Endothelial cell (in vitro differentiated cells): ENCODE measurements at regions not wholly inside any gene's neighbourhood (a gene's known extent, or its start where the extent isn't known, plus 50 kb on each side); places are given as distances from the start of the nearest gene placed in this dataset.

Source experiments
- DNase-seq: peaks from one replicate; pipeline ENCODE4 v3.0.0; 2021; ENCODE audit warnings: low spot score
- H3K27ac Mint-ChIP-seq: one replicate; pipeline ENCODE4 v1.8.0; 2021; ENCODE audit warnings: mixed read lengths, inconsistent platforms; ENCODE audit not compliant: unreplicated experiment
- H3K27me3 Mint-ChIP-seq: one replicate; pipeline ENCODE4 v1.8.0; 2021; ENCODE audit warnings: mild to moderate bottlenecking, moderate library complexity, mixed read lengths, inconsistent platforms; ENCODE audit not compliant: unreplicated experiment
- H3K36me3 Mint-ChIP-seq: one replicate; pipeline ENCODE4 v1.8.0; 2021; ENCODE audit warnings: mild to moderate bottlenecking, low read depth, mixed read lengths, inconsistent platforms; ENCODE audit not compliant: unreplicated experiment
- H3K4me1 Mint-ChIP-seq: one replicate; pipeline ENCODE4 v1.8.0; 2021; ENCODE audit warnings: mild to moderate bottlenecking, mixed read lengths, inconsistent platforms; ENCODE audit not compliant: unreplicated experiment
- H3K4me3 Mint-ChIP-seq: one replicate; pipeline ENCODE4 v1.8.0; 2021; ENCODE audit warnings: mild to moderate bottlenecking, mixed read lengths, inconsistent platforms; ENCODE audit not compliant: unreplicated experiment
- H3K9me3 Mint-ChIP-seq: one replicate; pipeline ENCODE4 v1.8.0; 2021; ENCODE audit warnings: mixed read lengths, inconsistent platforms; ENCODE audit not compliant: unreplicated experiment
- CTCF ChIP-seq: fragments of 200-600 bp; sonication (generic); IDR thresholded peaks from one replicate; pipeline ENCODE4 v1.5.0; 2021; ENCODE audit warnings: antibody characterized with exemption; ENCODE audit not compliant: unreplicated experiment

- no peak for TF ChIP-seq CTCF
- peaks cover 5% of the 10 kb centered on the region for H3K27me3 Mint-ChIP-seq
- peaks cover 3% of the 10 kb centered on the region for H3K36me3 Mint-ChIP-seq
- no peaks in the 10 kb centered on the region for H3K4me1 Mint-ChIP-seq
- no peak for DNase-seq
- no peak overlapping the region for H3K27ac Mint-ChIP-seq
- peaks cover 5% of the 10 kb centered on the region for H3K9me3 Mint-ChIP-seq
- H3K4me3 Mint-ChIP-seq = no peak overlapping the region
Measured at GRCh38 chr5:162282191-162282590, 214.6 kb downstream of the GABRG2 start.

DNA sequence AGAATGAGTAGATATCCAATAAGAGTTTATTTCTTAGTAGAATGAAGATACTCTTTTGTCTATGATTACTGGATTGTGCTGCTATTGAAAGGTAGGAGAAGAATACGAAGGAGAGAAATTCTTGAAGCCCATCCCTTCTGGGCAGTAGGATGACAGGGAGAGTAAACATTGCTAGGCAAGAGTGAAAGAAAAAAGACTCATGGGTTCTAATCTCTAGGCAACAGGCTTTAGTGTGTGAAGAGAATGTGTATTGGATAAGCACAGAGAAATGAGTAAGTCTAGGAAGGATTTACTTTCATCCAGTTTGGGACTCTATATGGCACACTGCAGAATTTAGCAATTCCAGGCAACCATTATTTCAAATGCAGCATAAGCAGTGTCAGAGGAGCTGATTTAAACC, 216.0 kb downstream of the GABRG2 start:
- no peaks in the 10 kb centered on the region for H3K4me1 Mint-ChIP-seq

DNA sequence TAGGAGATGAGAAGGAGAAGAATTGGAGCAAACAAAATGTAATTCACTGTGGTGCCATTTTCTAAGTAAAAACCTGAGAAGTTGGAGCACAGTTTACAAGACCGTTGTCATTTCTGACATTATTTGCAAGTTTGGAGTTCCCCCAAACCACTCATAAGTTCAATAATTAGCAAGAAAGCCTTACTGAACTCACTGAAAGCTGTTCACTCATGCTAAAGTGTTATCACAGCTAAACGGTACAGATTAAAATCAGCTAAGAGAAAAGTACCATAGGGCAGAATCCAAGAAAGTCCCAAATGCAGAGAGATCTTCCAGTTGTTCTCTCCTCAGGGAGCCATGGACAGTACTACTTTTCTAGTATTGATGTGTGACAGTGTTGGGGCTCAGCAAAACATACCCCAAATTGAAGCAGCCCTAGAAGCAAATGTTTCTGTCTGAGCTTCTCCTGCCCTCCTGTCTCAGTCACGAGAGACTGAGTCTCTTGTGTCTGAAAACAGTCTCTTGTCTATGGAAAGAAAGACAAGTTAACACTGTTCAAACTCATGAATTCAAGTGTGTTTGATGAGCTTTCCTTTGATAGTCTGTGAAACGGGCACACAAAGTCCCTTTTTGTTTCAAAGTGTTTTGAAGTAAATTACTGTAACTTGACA, 221.2 kb downstream of the GABRG2 start:
- no peak for TF ChIP-seq CTCF
- no peak for DNase-seq
- Mint-ChIP-seq H3K27ac (no peak overlapping the region), H3K27me3 (no peaks in the 10 kb centered on the region), H3K4me1 (no peaks in the 10 kb centered on the region), H3K36me3 (no peaks in the 10 kb centered on the region), H3K4me3 (no peak overlapping the region), H3K9me3 (no peaks in the 10 kb centered on the region)

More for the DNA sequence above, 216.0 kb downstream of the GABRG2 start:
- peaks cover 3% of the 10 kb centered on the region for H3K27me3 Mint-ChIP-seq
- no peaks in the 10 kb centered on the region for H3K36me3 Mint-ChIP-seq
- no peak overlapping the region for H3K4me3 Mint-ChIP-seq
- TF ChIP-seq CTCF = no peak
- DNase-seq = no peak
- H3K27ac Mint-ChIP-seq = no peak overlapping the region
- peaks cover 5% of the 10 kb centered on the region for H3K9me3 Mint-ChIP-seq

DNA sequence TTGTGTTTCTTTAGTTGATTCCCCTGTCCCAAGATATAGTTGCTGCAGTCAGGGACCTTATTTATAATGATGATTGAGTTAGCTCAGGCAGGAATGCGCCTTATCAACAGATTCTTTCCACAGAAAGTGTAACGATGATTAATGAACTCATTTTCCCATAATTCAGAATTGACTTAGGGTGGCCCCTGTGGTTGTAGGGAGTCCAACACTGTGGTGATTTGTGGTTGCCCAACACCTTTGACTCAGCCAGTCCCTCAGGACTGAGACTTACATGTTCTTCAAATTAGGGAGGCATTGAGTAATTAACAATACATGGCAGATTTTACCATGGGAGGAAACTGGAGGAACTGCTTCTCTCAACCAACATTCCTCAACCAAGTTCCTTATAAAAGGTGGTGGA, 221.9 kb downstream of the GABRG2 start:
- Mint-ChIP-seq H3K27me3 (no peaks in the 10 kb centered on the region), H3K9me3 (no peaks in the 10 kb centered on the region), H3K4me1 (no peaks in the 10 kb centered on the region), H3K4me3 (no peak overlapping the region), H3K27ac (no peak overlapping the region), H3K36me3 (no peaks in the 10 kb centered on the region)
- TF ChIP-seq CTCF = no peak
- DNase-seq = no peak

- H3K9me3 Mint-ChIP-seq = no peaks in the 10 kb centered on the region
- H3K36me3 Mint-ChIP-seq = no peaks in the 10 kb centered on the region
- no peak overlapping the region for H3K4me3 Mint-ChIP-seq
- no peak for DNase-seq
- no peak overlapping the region for H3K27ac Mint-ChIP-seq
- H3K27me3 Mint-ChIP-seq = no peaks in the 10 kb centered on the region
- no peaks in the 10 kb centered on the region for H3K4me1 Mint-ChIP-seq
- no peak for TF ChIP-seq CTCF
Measured at GRCh38 chr5:162299793-162300192, 232.2 kb downstream of the GABRG2 start.
